ENCODE measurements at regions not wholly inside any gene's neighbourhood (a gene's known extent, or its start where the extent isn't known, plus 50 kb on each side); places are given as distances from the start of the nearest gene placed in this dataset.

DNA sequence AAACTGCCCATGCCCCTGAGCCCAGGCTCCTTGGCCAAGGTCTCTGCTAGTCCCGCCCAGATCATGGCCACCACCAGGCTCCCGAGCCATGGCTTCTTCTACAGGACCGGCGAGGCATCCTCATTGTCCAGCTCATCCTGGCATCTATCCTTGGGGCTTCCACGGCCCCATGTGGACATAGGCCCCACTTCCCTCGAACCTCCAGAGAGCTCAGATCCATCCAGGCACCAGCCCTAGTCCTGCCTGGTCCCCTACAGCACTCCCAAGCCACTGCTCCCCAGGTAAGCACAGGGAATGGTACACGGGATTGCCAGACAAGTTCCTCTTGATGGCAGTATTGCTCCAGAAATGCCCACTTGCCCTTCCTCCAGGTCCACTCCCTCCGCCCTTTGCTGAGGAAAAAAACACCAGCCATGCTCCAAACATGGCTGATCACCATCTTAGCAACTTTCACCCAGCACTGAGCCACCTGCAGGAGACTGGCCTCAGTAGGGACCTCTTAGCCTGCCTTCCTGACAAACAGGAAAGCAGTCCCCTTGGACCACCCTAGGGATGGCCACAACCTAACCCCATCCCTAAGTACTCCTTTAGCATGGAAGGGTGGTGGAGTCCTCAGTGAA lies 272.1 kb upstream of the AGTR2 start (continued):
- TF ChIP-seq NR3C1 (CRISPR knock-in tag; IDR thresholded peaks at IDR 0.05) (no peak), SP2 (CRISPR knock-in tag; IDR thresholded peaks at IDR 0.05) (no peak), ZNF772 (CRISPR knock-in tag; IDR thresholded peaks at IDR 0.05) (no peak), NAIF1 (CRISPR knock-in tag; IDR thresholded peaks at IDR 0.05; ENCODE audit: borderline replicate concordance) (no peak), ZNF205 (CRISPR knock-in tag; IDR thresholded peaks at IDR 0.05) (0 out of 2 replicates have a peak, but pooled peaks have one; percentile 15), SAFB2 (CRISPR knock-in tag; IDR thresholded peaks at IDR 0.05; ENCODE audit: borderline replicate concordance, low read depth) (no peak), EP300 (IDR thresholded peaks at IDR 0.05; ENCODE audit: low read depth in 2 of 2, low read length in 2 of 2) (peak in 1 of 2 experiments; percentile 26; a peak in 1 of 4 replicates), EP300 (CRISPR knock-in tag; IDR thresholded peaks at IDR 0.05; ENCODE audit: borderline replicate concordance) (peak; percentile 27; the same call in 1 of the 2 replicates), MLLT10 (CRISPR knock-in tag; IDR thresholded peaks at IDR 0.05) (no peak), TOE1 (CRISPR knock-in tag; IDR thresholded peaks at IDR 0.05) (no peak)
- TF ChIP-seq, protein P1, sequence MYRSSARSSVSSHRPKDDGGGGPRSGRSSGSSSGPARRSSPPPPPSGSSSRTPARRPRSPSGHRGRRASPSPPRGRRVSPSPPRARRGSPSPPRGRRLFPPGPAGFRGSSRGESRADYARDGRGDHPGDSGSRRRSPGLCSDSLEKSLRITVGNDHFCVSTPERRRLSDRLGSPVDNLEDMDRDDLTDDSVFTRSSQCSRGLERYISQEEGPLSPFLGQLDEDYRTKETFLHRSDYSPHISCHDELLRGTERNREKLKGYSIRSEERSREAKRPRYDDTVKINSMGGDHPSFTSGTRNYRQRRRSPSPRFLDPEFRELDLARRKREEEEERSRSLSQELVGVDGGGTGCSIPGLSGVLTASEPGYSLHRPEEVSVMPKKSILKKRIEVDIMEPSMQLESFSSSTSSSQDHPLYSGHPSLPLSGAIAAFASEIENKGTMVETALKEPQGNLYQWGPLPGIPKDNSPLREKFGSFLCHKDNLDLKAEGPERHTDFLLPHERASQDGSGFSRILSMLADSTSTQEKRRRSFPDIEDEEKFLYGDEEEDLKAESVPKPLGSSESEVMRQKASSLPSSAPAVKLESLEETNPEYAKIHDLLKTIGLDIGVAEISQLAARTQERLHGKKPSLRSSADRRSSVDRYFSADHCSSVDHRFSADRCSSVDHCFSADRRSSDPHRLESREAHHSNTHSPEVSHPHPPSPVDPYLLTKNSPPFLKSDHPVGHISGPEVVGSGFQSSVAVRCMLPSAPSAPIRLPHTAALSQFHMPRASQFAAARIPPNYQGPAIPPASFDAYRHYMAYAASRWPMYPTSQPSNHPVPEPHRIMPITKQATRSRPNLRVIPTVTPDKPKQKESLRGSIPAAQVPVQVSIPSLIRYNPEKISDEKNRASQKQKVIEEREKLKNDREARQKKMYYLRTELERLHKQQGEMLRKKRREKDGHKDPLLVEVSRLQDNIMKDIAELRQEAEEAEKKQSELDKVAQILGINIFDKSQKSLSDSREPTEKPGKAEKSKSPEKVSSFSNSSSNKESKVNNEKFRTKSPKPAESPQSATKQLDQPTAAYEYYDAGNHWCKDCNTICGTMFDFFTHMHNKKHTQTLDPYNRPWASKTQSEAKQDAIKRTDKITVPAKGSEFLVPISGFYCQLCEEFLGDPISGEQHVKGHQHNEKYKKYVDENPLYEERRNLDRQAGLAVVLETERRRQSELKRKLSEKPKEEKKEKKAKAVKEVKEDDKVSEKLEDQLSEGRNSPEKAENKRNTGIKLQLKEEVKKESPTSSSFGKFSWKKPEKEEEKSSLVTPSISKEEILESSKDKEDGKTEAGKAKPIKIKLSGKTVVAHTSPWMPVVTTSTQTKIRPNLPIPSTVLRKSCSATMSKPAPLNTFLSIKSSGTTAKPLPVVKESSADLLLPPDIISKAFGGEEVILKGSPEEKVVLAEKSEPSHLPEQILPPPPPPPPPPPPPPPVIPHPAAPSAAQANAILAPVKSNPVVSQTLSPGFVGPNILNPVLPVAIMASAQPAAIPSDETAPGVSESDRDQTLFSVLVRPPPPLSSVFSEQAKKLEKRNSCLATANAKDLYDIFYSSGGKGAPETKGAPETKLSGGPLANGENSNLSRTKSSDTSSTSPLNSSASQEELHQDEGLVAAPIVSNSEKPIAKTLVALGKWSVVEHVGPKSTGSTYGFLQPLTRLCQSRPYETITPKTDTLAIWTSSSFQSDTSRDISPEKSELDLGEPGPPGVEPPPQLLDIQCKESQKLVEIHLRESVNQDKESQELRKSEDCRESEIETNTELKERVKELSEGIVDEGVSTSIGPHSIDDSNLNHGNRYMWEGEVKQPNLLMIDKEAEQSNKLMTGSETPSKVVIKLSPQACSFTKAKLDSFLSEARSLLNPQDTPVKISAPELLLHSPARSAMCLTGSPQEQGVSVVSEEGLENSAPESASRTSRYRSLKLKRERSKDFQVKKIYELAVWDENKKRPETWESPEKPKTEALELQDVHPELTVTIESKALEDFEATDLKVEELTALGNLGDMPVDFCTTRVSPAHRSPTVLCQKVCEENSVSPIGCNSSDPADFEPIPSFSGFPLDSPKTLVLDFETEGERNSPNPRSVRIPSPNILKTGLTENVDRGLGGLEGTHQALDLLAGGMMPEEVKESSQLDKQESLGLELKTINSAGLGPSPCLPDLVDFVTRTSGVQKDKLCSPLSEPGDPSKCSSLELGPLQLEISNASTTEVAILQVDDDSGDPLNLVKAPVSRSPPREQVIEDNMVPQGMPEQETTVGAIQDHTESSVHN (CRISPR knock-in tag; IDR thresholded peaks at IDR 0.05) = no peak
- TF ChIP-seq, protein P2, sequence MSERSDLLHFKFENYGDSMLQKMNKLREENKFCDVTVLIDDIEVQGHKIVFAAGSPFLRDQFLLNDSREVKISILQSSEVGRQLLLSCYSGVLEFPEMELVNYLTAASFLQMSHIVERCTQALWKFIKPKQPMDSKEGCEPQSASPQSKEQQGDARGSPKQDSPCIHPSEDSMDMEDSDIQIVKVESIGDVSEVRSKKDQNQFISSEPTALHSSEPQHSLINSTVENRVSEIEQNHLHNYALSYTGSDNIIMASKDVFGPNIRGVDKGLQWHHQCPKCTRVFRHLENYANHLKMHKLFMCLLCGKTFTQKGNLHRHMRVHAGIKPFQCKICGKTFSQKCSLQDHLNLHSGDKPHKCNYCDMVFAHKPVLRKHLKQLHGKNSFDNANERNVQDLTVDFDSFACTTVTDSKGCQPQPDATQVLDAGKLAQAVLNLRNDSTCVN (CRISPR knock-in tag; IDR thresholded peaks at IDR 0.05; ENCODE audit: borderline replicate concordance) = no peak
- TF ChIP-seq, protein P3, sequence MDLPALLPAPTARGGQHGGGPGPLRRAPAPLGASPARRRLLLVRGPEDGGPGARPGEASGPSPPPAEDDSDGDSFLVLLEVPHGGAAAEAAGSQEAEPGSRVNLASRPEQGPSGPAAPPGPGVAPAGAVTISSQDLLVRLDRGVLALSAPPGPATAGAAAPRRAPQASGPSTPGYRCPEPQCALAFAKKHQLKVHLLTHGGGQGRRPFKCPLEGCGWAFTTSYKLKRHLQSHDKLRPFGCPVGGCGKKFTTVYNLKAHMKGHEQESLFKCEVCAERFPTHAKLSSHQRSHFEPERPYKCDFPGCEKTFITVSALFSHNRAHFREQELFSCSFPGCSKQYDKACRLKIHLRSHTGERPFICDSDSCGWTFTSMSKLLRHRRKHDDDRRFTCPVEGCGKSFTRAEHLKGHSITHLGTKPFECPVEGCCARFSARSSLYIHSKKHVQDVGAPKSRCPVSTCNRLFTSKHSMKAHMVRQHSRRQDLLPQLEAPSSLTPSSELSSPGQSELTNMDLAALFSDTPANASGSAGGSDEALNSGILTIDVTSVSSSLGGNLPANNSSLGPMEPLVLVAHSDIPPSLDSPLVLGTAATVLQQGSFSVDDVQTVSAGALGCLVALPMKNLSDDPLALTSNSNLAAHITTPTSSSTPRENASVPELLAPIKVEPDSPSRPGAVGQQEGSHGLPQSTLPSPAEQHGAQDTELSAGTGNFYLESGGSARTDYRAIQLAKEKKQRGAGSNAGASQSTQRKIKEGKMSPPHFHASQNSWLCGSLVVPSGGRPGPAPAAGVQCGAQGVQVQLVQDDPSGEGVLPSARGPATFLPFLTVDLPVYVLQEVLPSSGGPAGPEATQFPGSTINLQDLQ (CRISPR knock-in tag; IDR thresholded peaks at IDR 0.05) = no peak
- TF ChIP-seq, protein P4, sequence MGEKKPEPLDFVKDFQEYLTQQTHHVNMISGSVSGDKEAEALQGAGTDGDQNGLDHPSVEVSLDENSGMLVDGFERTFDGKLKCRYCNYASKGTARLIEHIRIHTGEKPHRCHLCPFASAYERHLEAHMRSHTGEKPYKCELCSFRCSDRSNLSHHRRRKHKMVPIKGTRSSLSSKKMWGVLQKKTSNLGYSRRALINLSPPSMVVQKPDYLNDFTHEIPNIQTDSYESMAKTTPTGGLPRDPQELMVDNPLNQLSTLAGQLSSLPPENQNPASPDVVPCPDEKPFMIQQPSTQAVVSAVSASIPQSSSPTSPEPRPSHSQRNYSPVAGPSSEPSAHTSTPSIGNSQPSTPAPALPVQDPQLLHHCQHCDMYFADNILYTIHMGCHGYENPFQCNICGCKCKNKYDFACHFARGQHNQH (CRISPR knock-in tag; IDR thresholded peaks at IDR 0.05) = no peak
- TF ChIP-seq, protein P5, sequence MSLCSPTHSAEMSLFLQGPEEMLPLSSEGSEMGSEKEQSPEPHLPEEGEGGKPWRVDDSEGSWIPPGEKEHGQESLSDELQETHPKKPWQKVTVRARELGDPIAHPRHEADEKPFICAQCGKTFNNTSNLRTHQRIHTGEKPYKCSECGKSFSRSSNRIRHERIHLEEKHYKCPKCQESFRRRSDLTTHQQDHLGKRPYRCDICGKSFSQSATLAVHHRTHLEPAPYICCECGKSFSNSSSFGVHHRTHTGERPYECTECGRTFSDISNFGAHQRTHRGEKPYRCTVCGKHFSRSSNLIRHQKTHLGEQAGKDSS (CRISPR knock-in tag; IDR thresholded peaks at IDR 0.05; ENCODE audit: borderline replicate concordance, low read depth) = no peak
